ENCODE measurements at regions not wholly inside any gene's neighbourhood (a gene's known extent, or its start where the extent isn't known, plus 50 kb on each side); places are given as distances from the start of the nearest gene placed in this dataset.

DNA sequence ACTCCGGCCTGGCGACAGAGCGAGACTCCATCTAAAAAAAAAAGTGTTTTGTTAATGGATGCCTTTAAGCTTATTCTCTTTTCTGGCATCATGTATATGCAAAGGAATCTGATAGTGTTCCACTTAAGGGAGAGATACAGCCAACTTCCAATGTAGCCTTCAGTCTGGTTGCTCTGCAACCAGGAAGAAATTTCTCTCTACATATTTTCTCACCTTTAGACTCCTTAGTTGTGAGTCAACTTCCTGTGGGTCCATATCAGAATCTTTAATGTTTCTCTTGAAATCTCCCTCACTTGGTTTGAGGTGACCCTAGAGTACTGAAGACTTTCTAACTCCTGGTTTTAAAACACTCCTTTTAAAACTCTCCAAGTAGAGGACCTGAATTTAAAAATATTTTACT, 340.4 kb downstream of the SLC6A15 start:
- ChIA-PET CTCF (no interaction called here), POLR2A (no interaction called here)
- Mint-ChIP-seq H3K27ac (no peak overlapping the region), H3K4me1 (no peaks in the 10 kb centered on the region), H3K4me3 (no peak overlapping the region), H3K27me3 (no peaks in the 10 kb centered on the region), H3K9me3 (ENCODE audit: low read depth) (peaks cover 13% of the 10 kb centered on the region), H3K36me3 (ENCODE audit: low read depth) (no peaks in the 10 kb centered on the region)
- DNase-seq, result no peak
- intact Hi-C loops (cut with DNase I, micrococcal nuclease), result no loop called here
- no peak for ATAC-seq

DNA sequence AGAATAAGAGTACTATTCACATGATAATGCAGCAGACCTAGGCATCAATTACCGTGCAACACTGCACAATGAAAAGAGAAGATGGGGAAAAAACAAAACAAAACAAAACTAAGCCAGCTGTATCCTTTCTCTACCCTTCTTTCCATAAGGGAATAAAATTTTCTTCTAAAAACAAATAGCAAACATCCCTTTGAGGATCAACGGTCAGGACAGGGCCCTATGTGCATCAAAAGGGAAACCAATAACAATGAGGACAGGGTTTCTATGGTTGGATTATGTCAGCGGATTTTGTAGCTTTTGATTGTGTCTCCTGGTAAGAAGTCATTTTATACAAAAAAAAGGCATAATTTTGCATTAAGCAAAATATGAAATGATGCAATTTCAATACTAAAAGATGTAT, 350.3 kb downstream of the SLC6A15 start:
- no peak for ATAC-seq
- H3K27me3 Mint-ChIP-seq, result no peaks in the 10 kb centered on the region
- intact Hi-C loops (cut with DNase I, micrococcal nuclease), result no loop called here
- no peaks in the 10 kb centered on the region for H3K9me3 Mint-ChIP-seq (ENCODE audit: low read depth)
- no peak for DNase-seq
- ChIA-PET POLR2A (no interaction called here), CTCF (no interaction called here)
- no peaks in the 10 kb centered on the region for H3K4me1 Mint-ChIP-seq
- H3K4me3 Mint-ChIP-seq, result no peak overlapping the region
- no peak overlapping the region for H3K27ac Mint-ChIP-seq
- H3K36me3 Mint-ChIP-seq (ENCODE audit: low read depth), result no peaks in the 10 kb centered on the region

DNA sequence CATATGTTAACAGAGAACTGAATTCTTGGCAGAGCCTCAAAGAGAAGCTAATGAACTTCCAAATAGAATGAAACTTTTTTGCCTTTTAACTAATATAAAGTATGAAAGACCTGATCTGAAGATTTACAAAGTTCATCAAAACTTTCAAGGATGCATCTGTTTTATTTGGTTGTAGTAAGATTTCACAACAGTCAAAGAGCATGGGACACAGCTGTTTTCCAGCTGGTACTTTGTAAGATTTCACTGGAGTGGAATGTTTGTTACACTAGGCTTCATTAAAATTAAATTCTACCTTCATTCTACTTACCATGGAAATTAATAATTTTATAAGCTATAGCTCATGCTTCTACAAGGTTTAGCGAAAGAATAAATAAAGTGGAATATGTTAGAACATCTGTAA, 351.2 kb downstream of the SLC6A15 start:
- intact Hi-C loops (cut with DNase I, micrococcal nuclease), result no loop called here
- Mint-ChIP-seq H3K36me3 (ENCODE audit: low read depth) (no peaks in the 10 kb centered on the region), H3K27me3 (no peaks in the 10 kb centered on the region), H3K9me3 (ENCODE audit: low read depth) (no peaks in the 10 kb centered on the region), H3K4me1 (no peaks in the 10 kb centered on the region), H3K4me3 (no peak overlapping the region), H3K27ac (no peak overlapping the region)
- DNase-seq, result no peak
- ChIA-PET CTCF (no interaction called here), POLR2A (no interaction called here)
- no peak for ATAC-seq

DNA sequence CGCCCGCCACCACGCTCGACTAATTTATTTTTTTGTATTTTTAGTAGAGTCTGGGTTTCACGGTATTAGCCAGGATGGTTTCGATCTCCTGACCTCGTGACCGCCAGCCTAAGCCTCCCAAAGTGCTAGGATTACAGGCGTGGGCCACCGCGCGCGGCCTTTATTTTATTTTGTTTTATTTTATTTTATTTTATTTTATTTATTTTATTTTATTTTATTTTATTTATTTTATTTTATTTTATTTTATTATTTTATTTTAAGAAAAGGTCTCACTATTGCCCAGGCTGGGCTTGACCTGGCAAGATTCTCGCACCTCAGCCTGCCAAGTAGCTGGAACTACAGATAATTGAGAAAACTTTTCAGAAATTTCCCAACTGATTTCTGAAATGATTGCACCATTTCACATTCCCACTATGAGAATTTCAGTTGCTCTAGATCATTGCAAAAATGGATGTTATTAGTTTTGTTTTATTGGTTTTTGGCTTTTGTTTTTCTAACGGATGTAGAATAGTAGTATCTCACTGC, 358.3 kb downstream of the SLC6A15 start:
- POLR2A ChIA-PET, result no interaction called here
- no peaks in the 10 kb centered on the region for H3K27me3 Mint-ChIP-seq
- no peak for ATAC-seq

DNA sequence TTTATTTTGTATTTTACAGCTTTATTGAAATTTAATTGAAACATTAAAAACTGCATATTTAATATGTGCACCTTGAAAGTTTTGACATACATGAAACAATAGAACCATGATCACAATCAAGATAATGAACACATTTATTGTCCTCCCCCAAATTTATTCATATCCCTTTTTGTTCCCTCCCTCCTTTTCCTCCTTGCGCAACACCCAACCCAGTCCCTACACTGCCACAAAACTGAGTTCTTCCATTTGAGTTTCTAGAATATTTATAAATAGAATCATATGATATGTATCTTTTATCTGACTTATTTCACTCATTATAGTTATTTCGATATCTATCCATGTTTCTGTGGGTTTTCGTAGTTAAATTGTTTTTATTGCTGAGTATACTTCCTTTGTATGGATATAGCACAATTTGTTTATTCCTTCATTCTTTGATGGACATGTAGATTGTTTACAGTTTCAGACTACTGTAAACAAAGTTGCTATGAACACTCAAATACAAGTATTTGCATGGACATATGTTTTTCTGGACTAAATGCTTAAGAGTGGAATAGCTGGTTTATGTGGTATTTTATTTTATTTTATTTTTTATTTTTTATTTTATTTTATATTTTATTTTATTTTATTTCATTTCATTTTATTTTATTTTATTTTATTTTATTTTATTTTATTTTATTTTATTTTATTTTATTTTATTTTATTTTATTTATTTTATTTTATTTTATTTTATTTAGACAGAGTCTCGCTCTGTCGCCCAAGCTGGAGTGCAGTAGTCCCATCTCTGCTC, 359.1 kb downstream of the SLC6A15 start:
- H3K4me3 Mint-ChIP-seq, result no peak overlapping the region
- ChIA-PET POLR2A (no interaction called here), CTCF (no interaction called here)
- no peak for DNase-seq
- no peaks in the 10 kb centered on the region for H3K4me1 Mint-ChIP-seq
- ATAC-seq, result no peak
- H3K36me3 Mint-ChIP-seq (ENCODE audit: low read depth), result no peaks in the 10 kb centered on the region
- no peak overlapping the region for H3K27ac Mint-ChIP-seq
- no peaks in the 10 kb centered on the region for H3K27me3 Mint-ChIP-seq
- peaks cover 1% of the 10 kb centered on the region for H3K9me3 Mint-ChIP-seq (ENCODE audit: low read depth)
- intact Hi-C loops (cut with DNase I, micrococcal nuclease), result no loop called here

More for the DNA sequence above, 358.3 kb downstream of the SLC6A15 start:
- Mint-ChIP-seq H3K27ac (no peak overlapping the region), H3K9me3 (ENCODE audit: low read depth) (peaks cover 1% of the 10 kb centered on the region), H3K36me3 (ENCODE audit: low read depth) (no peaks in the 10 kb centered on the region), H3K4me1 (no peaks in the 10 kb centered on the region), H3K4me3 (no peak overlapping the region)
- no peak for DNase-seq
- CTCF ChIA-PET, result no interaction called here
- intact Hi-C loops (cut with DNase I, micrococcal nuclease), result no loop called here

DNA sequence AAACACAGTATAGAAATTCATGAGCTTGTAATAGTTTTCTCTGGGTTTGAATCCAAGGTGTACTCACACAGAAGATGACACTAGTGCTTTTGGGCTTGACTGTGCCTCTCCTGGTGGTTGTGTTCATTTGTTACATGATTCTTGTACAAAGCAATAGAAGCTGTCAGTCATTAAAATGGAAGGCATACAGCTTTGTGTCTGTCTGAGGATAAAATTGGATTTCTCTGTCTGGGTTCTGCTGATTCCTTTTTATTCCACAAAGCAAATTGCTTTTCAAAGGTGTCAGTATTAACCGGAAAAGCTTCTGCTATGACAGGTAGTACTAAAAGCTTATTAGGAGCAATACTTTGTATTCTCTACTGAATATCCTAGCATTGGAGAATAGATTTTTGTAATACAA, 361.2 kb downstream of the SLC6A15 start:
- no peak for ATAC-seq
- H3K36me3 Mint-ChIP-seq (ENCODE audit: low read depth), result no peaks in the 10 kb centered on the region
- DNase-seq, result no peak
- H3K27me3 Mint-ChIP-seq, result no peaks in the 10 kb centered on the region
- ChIA-PET POLR2A (no interaction called here), CTCF (no interaction called here)
- H3K9me3 Mint-ChIP-seq (ENCODE audit: low read depth), result peaks cover 1% of the 10 kb centered on the region
- intact Hi-C loops (cut with DNase I, micrococcal nuclease), result no loop called here
- no peak overlapping the region for H3K27ac Mint-ChIP-seq
- no peak overlapping the region for H3K4me3 Mint-ChIP-seq
- no peaks in the 10 kb centered on the region for H3K4me1 Mint-ChIP-seq

DNA sequence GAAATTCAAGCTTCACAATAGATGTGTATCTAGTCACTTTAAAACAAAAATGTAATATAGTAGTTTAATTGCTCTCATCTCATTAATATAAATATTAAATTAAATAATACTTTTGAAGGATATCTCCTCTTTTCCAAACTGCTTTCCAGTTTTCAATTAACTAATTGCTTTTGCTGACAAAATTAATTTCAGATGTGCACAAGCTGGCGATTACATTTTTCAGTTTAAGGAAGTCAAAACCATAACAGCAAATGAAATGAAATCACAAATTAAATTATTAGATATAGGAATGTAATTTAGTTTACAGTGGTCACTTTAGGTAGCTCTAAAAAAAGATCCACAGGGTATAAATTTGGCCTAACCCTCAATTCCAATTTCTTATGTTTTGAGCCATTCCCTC, 362.1 kb downstream of the SLC6A15 start:
- Mint-ChIP-seq H3K27ac (no peak overlapping the region), H3K27me3 (no peaks in the 10 kb centered on the region), H3K9me3 (ENCODE audit: low read depth) (peaks cover 1% of the 10 kb centered on the region), H3K4me3 (no peak overlapping the region), H3K36me3 (ENCODE audit: low read depth) (no peaks in the 10 kb centered on the region), H3K4me1 (no peaks in the 10 kb centered on the region)
- ChIA-PET POLR2A (no interaction called here), CTCF (interaction anchor here (0.8 kb wide), 1 partner anchor 1523 kb away, joined by 3 read pairs; no protein-coding TSS in a partner anchor)
- no peak for DNase-seq
- intact Hi-C loops (cut with DNase I, micrococcal nuclease), result no loop called here
- ATAC-seq, result no peak

DNA sequence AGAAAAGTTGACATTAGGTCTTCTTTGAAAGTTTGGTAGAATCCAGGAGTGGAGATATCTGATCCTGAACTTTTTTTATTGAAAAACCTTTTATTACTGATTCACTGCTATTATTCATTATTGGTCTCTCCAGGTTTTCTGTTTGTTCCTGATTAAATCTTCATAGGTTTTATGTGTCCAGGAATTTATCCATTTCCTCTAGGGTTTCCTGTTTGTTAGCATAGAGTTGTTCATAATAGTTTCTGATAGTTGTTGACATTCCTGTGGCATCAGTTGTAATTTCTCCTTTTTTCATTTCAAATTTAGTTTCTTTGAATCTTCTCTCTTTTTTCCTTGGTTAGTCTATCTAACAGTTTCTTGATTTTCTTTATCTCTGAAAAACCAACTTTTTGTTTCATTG, 370.3 kb downstream of the SLC6A15 start:
- Mint-ChIP-seq H3K27ac (no peak overlapping the region), H3K36me3 (ENCODE audit: low read depth) (no peaks in the 10 kb centered on the region), H3K4me3 (no peak overlapping the region), H3K27me3 (no peaks in the 10 kb centered on the region), H3K4me1 (no peaks in the 10 kb centered on the region), H3K9me3 (ENCODE audit: low read depth) (no peaks in the 10 kb centered on the region)
- no peak for ATAC-seq
- ChIA-PET CTCF (no interaction called here), POLR2A (no interaction called here)
- intact Hi-C loops (cut with DNase I, micrococcal nuclease), result no loop called here
- DNase-seq, result no peak

DNA sequence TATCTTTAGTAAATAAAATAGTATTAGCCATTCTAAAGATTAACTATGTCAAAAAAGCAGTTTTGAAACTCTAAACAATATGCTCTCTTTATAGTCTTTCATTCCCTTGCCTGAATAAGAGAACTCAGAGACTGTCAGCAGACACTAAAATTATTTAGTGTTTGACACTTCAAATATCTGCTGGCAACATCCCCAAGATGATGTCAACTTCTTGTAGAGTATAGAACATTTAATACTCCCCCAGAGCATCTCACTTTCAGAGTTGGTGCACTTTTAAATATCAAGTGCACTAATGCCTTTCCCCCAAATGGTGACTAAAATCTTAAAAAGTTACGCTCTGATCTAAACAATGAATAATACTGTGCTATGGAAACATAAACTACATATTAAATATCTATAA, 374.9 kb downstream of the SLC6A15 start:
- POLR2A ChIA-PET, result no interaction called here
- H3K4me3 Mint-ChIP-seq, result no peak overlapping the region
- no peaks in the 10 kb centered on the region for H3K27me3 Mint-ChIP-seq
- H3K36me3 Mint-ChIP-seq (ENCODE audit: low read depth), result no peaks in the 10 kb centered on the region
- H3K27ac Mint-ChIP-seq, result no peak overlapping the region
- H3K9me3 Mint-ChIP-seq (ENCODE audit: low read depth), result no peaks in the 10 kb centered on the region
- CTCF ChIA-PET, result no interaction called here
- no peak for DNase-seq
- H3K4me1 Mint-ChIP-seq, result no peaks in the 10 kb centered on the region
- no peak for ATAC-seq
- intact Hi-C loops (cut with DNase I, micrococcal nuclease), result no loop called here

DNA sequence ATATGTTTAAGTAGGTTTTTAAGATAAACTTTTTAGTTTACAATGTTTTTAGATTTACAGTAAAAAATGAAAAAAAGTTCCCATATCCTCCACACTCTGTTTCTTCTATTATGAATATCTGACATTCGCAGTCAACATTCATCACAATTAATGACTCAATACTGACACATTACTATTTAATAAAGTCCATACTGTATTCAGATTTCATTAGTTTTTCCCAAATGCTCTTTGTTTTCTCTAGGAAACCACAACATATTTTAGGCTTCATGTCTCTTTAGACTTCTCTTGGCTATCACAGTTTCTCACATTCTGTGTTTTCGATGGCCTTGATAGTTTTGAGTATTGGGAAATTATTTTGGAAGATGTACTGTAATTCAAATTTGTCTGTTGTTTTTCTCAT, 399.8 kb downstream of the SLC6A15 start:
- H3K27ac Mint-ChIP-seq, result no peak overlapping the region
- H3K27me3 Mint-ChIP-seq, result no peaks in the 10 kb centered on the region
- H3K36me3 Mint-ChIP-seq (ENCODE audit: low read depth), result no peaks in the 10 kb centered on the region
- H3K4me1 Mint-ChIP-seq, result no peaks in the 10 kb centered on the region
- CTCF ChIA-PET, result no interaction called here
- ATAC-seq, result no peak
- POLR2A ChIA-PET, result no interaction called here
- DNase-seq, result no peak
- no peaks in the 10 kb centered on the region for H3K9me3 Mint-ChIP-seq (ENCODE audit: low read depth)
- H3K4me3 Mint-ChIP-seq, result no peak overlapping the region
- intact Hi-C loops (cut with DNase I, micrococcal nuclease), result no loop called here

DNA sequence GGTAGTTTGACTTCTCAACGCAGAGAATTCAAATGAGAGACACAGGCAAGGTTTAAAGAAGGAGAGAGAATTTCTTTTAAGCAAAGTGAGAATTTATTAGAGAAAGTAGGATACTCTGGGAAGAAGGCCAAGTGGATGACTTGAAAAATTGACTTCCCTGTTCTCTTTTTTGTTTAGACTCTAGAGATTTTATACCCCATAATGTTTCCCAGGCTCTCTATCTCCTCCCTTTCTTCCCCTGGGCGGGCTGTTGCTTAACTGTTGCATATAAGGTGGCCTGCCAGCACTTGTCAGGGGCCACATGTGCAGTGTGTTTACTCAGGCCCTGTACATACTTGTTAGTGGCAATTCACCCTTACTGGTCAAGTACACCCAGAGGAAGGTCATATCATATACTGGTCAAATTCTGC, 403.7 kb downstream of the SLC6A15 start:
- Mint-ChIP-seq H3K4me1 (no peaks in the 10 kb centered on the region), H3K27ac (no peak overlapping the region), H3K4me3 (no peak overlapping the region), H3K36me3 (ENCODE audit: low read depth) (no peaks in the 10 kb centered on the region), H3K27me3 (no peaks in the 10 kb centered on the region), H3K9me3 (ENCODE audit: low read depth) (no peaks in the 10 kb centered on the region)
- ChIA-PET CTCF (no interaction called here), POLR2A (no interaction called here)
- ATAC-seq, result no peak
- no peak for DNase-seq
- intact Hi-C loops (cut with DNase I, micrococcal nuclease), result no loop called here

DNA sequence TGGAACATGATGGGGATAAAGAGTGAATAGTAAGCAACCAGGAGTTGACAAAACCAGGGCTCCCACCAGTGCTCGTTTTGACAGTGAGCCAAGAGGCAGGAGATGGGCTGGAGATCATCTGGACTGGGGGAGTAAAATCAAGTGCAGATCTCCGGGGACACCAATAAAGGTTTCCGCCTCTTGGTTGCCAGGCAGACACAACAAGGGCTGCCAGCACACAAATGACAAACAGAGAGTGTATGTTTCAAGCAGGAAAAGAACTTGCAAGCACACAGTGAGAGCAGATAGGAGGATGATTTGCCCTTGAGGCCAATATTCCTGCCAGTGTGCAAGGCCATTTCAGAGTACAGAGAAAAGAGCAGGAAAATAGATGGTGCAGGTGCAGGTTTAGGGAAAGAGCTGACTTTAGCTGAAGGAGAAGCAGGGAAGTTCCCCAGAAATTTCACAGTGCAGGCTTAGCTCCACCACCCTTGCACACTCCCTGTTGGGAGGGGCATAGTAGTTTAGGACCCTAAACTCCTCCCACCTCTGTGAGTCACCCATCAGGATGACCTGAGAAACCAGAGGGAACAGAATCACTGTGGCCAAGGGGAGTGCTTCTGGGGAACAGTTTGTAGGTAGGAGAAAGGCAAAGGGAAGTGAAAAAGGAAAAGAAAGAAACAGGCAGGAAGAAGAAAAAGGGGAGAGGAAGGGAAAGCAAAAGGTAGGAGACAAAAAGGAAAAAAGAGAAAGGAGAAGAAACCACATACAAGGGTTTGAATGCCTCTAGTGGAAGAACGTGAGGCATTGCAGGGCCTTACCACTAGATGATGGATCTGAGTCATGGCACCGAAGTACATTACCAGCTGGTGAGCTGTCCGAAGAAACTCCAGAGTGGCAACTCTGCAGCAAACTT, 404.4 kb downstream of the SLC6A15 start:
- ATAC-seq (no peak), DNase-seq (no peak)
- Mint-ChIP-seq H3K36me3 (ENCODE audit: low read depth) (no peaks in the 10 kb centered on the region), H3K27ac (no peak overlapping the region), H3K4me3 (no peak overlapping the region), H3K9me3 (ENCODE audit: low read depth) (no peaks in the 10 kb centered on the region), H3K27me3 (no peaks in the 10 kb centered on the region), H3K4me1 (no peaks in the 10 kb centered on the region)
- intact Hi-C loops (cut with DNase I, micrococcal nuclease), result no loop called here
- ChIA-PET CTCF (no interaction called here), POLR2A (no interaction called here)

Data from activated CD4-positive, alpha-beta T cell treated with anti-CD3 and anti-CD28 coated beads for 36 hours (primary cell).